OCI-LY1 (cell line): ENCODE measurements at regions not wholly inside any gene's neighbourhood (a gene's known extent, or its start where the extent isn't known, plus 50 kb on each side); places are given as distances from the start of the nearest gene placed in this dataset.

Experiments used
- EZH2 ChIP-seq: fragments of 200-600 bp; sonication (generic), shearing (Covaris generic); IDR thresholded peaks from 2 replicates; pipeline ENCODE4 v1.8.0; 2017; ENCODE audit warnings: borderline replicate concordance, mixed run types, mild to moderate bottlenecking, antibody characterized with exemption, low read length, moderate library complexity, mixed read lengths
- TF ChIP-seq, protein P1 (sequence below): fragments of 200-600 bp; sonication (generic), shearing (Covaris generic); IDR thresholded peaks from 2 replicates; pipeline ENCODE4 v1.5.1; 2017; ENCODE audit warnings: mild to moderate bottlenecking, antibody characterized with exemption, low read length, moderate library complexity, mixed read lengths

DNA sequence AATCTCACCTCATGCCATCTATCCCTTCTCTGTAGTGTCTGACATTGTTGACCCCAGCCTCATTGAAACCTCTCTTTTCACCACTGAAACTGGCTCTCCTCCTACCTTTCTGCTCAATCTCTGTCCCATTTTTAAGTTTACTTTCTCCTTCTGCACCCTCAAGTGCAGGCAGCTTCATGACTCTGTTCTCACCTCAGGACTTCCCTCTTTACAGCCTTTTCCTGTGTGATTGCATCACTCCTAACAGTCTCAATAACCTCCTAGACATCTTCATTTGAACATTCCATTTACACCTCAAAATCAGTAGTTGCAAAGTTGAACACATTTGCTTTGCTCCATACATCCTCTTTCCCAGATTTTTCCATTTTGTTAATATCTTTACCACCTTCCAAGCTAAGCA is 172.1 kb downstream of the RASEF start:
- TF ChIP-seq, protein P1, sequence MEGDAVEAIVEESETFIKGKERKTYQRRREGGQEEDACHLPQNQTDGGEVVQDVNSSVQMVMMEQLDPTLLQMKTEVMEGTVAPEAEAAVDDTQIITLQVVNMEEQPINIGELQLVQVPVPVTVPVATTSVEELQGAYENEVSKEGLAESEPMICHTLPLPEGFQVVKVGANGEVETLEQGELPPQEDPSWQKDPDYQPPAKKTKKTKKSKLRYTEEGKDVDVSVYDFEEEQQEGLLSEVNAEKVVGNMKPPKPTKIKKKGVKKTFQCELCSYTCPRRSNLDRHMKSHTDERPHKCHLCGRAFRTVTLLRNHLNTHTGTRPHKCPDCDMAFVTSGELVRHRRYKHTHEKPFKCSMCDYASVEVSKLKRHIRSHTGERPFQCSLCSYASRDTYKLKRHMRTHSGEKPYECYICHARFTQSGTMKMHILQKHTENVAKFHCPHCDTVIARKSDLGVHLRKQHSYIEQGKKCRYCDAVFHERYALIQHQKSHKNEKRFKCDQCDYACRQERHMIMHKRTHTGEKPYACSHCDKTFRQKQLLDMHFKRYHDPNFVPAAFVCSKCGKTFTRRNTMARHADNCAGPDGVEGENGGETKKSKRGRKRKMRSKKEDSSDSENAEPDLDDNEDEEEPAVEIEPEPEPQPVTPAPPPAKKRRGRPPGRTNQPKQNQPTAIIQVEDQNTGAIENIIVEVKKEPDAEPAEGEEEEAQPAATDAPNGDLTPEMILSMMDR, result no peak
- TF ChIP-seq EZH2, result no peak
